NB4 (cell line): ENCODE measurements at regions not wholly inside any gene's neighbourhood (a gene's known extent, or its start where the extent isn't known, plus 50 kb on each side); places are given as distances from the start of the nearest gene placed in this dataset.

Experiments
- CTCF ChIP-seq: IDR thresholded peaks from one replicate; pipeline ENCODE4 v1.5.1; 2012; ENCODE audit warnings: low read depth, low read length
- POLR2A ChIP-seq: IDR thresholded peaks from 2 replicates; pipeline ENCODE4 v1.6.1; 2011; ENCODE audit warnings: mild to moderate bottlenecking; ENCODE audit not compliant: insufficient read length; ENCODE audit errors: extremely low read depth

DNA sequence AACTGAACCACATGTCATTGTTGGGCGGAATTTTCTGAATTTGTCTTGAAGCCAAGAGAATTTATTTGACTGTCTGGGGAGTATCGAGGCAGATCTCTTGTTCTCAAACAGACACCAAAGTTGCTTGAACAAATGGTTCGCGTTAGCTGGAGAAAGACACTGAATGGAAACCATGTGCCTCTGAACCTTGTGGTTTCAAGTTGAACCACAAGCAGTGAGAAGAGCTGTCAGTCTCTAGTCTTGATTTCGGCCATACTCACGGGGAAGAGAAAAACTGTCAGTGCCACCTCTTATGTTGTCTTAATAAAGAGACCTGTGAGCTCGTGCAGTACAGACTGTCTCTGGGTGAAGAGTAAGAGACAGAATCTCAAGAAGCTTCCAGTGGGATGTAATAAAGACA, 886.5 kb upstream of the SOX9 start:
- no peak for TF ChIP-seq POLR2A
- TF ChIP-seq CTCF: no peak
